Panc1 (cell line): ENCODE measurements at regions not wholly inside any gene's neighbourhood (a gene's known extent, or its start where the extent isn't known, plus 50 kb on each side); places are given as distances from the start of the nearest gene placed in this dataset.

Experiments
- ATAC-seq: fragments of 200-7000 bp; cut with Tn5 transposase; 2 replicates; pipeline ENCODE4 v1.9.1; 2020; ENCODE audit warnings: mild to moderate bottlenecking, moderate library complexity
- BruUV-seq: library from RNA; stranded (reverse); fragments of 400-500 nt; replicated peaks from 2 replicates; lab custom pipeline; 2021; lab: Mats Ljungman, UMichigan
- CTCF ChIA-PET: fragments of 300-600 bp; sonication (Branson Sonifier 250); formaldehyde crosslinking; loops from one replicate; lab custom pipeline; 2022; ENCODE audit warnings: antibody characterized with exemption; lab: Charles Lee
- POLR2A ChIA-PET: fragments of 300-600 bp; sonication (Branson Sonifier 250); formaldehyde crosslinking; loops from one replicate; lab custom pipeline; 2022; ENCODE audit warnings: antibody characterized with exemption; lab: Charles Lee
- DNase-seq: peaks from one replicate; pipeline ENCODE4 v3.0.0-alpha.2; 2010; ENCODE audit warnings: low read depth, low spot score
- H3K27ac ChIP-seq: 2 replicates; pipeline ENCODE4 v1.5.1; 2011; ENCODE audit warnings: mild to moderate bottlenecking, low read length, inconsistent platforms
- H3K27me3 ChIP-seq: fragments of 200-500 bp; sonication (Bioruptor generic); 2 replicates; pipeline ENCODE4 v1.6.0; 2014; ENCODE audit warnings: low read length, inconsistent platforms; ENCODE audit not compliant: control insufficient read depth, insufficient read depth
- H3K36me3 ChIP-seq: fragments of 200-500 bp; sonication (Bioruptor generic); 2 replicates; pipeline ENCODE4 v1.5.1; 2014; ENCODE audit warnings: inconsistent platforms, mild to moderate bottlenecking, low read length, moderate library complexity; ENCODE audit not compliant: control insufficient read depth, insufficient read depth
- H3K4me1 ChIP-seq: 2 replicates; pipeline ENCODE4 v1.5.1; 2011; ENCODE audit warnings: inconsistent platforms, mild to moderate bottlenecking, low read length, moderate library complexity; ENCODE audit not compliant: control insufficient read depth, insufficient read depth
- H3K4me3 ChIP-seq, 2 experiments: 2 replicates each; pipeline ENCODE4 v1.5.1; 2011 to 2012; ENCODE audit warnings: low read depth in 2 of 2, low read length in 2 of 2, mild to moderate bottlenecking in 2 of 2, inconsistent platforms in 1 of 2, moderate library complexity in 1 of 2
- H3K9me3 ChIP-seq: fragments of 200-500 bp; sonication (Bioruptor generic); 2 replicates; pipeline ENCODE4 v1.5.1; 2014; ENCODE audit warnings: low read depth, mild to moderate bottlenecking, inconsistent platforms, low read length, moderate library complexity; ENCODE audit not compliant: control insufficient read depth, insufficient read depth
- CTCF ChIP-seq: fragments of 450-650 bp; IDR thresholded peaks from 2 replicates; pipeline ENCODE4 v1.5.1; 2017; ENCODE audit warnings: mild to moderate bottlenecking
- POLR2AphosphoS5 ChIP-seq: IDR thresholded peaks from 2 replicates; pipeline ENCODE4 v1.6.1; 2012; ENCODE audit warnings: mild to moderate bottlenecking, low read depth, low read length, moderate library complexity
- REST ChIP-seq, 2 experiments: IDR thresholded peaks; 2 replicates each; pipeline ENCODE4 v1.6.1; 2011 to 2012; ENCODE audit warnings: low read depth in 2 of 2, control low read depth in 1 of 2, low read length in 1 of 2, mild to moderate bottlenecking in 1 of 2, moderate library complexity in 1 of 2; ENCODE audit not compliant: insufficient read depth in 1 of 2
- SIN3A ChIP-seq: IDR thresholded peaks from 2 replicates; pipeline ENCODE4 v1.6.1; 2012; ENCODE audit warnings: low read depth, mild to moderate bottlenecking, low read length, moderate library complexity, borderline replicate concordance; ENCODE audit not compliant: insufficient read depth
- TCF7L2 ChIP-seq: IDR thresholded peaks from 2 replicates; pipeline ENCODE4 v1.6.1; 2011; ENCODE audit warnings: mild to moderate bottlenecking, low read depth, low read length, inconsistent platforms
- in situ Hi-C: cut with HindIII; loops from 2 replicates; pipeline ENCODE4 v1.10.0; 2016; ENCODE audit warnings: low sequenced_read_pairs, low pct_unique_long_range_greater_than_20kb
- intact Hi-C: fragments of 100-400 bp; cut with micrococcal nuclease; formaldehyde crosslinking; loops from one replicate; pipeline ENCODE4 v1.10.0; 2022; ENCODE audit not compliant: unreplicated experiment

- in situ Hi-C loops, result no loop called here
- H3K27ac ChIP-seq, result no peak overlapping the region
- no TSS peak for BruUV-seq
- H3K9me3 ChIP-seq, result no peaks in the 10 kb centered on the region
- no peaks in the 10 kb centered on the region for H3K27me3 ChIP-seq
- no peaks in the 10 kb centered on the region for H3K4me1 ChIP-seq
- H3K36me3 ChIP-seq, result no peaks in the 10 kb centered on the region
- DNase-seq, result no peak
- TF ChIP-seq CTCF, result no peak
- no peak for TF ChIP-seq SIN3A
- TF ChIP-seq TCF7L2, result no peak
- TF ChIP-seq POLR2AphosphoS5, result no peak
- no peak overlapping the region for H3K4me3 ChIP-seq
- intact Hi-C loops, result no loop called here
- ChIA-PET CTCF (no interaction called here), POLR2A (no interaction called here)
- ATAC-seq, result no peak
Observed at GRCh38 chr1:98454666-98455065, 206.9 kb upstream of the SNX7 start.

- H3K4me3 ChIP-seq, result no peak overlapping the region
- DNase-seq (no peak), ATAC-seq (no peak)
- TF ChIP-seq TCF7L2, result no peak
- no peak for TF ChIP-seq SIN3A
- no peak for TF ChIP-seq REST (IDR thresholded peaks at IDR 0.05; ENCODE audit: insufficient read depth in 1 of 2, low read depth in 2 of 2, low read length in 1 of 2)
- TF ChIP-seq CTCF, result no peak
- no peak for TF ChIP-seq POLR2AphosphoS5
- no TSS peak for BruUV-seq
- H3K36me3 ChIP-seq, result no peaks in the 10 kb centered on the region
- ChIA-PET CTCF (no interaction called here), POLR2A (no interaction called here)
- no peaks in the 10 kb centered on the region for H3K9me3 ChIP-seq
- H3K4me1 ChIP-seq, result no peaks in the 10 kb centered on the region
- H3K27me3 ChIP-seq, result no peaks in the 10 kb centered on the region
- in situ Hi-C loops (no loop called here), intact Hi-C loops (no loop called here)
- no peak overlapping the region for H3K27ac ChIP-seq
Observed at GRCh38 chr1:98453066-98453465, 208.5 kb upstream of the SNX7 start.
